SK-N-MC (cell line): ENCODE measurements at regions not wholly inside any gene's neighbourhood (a gene's known extent, or its start where the extent isn't known, plus 50 kb on each side); places are given as distances from the start of the nearest gene placed in this dataset.

Experiments
- EZH2 ChIP-seq: fragments of 200-600 bp; sonication (generic); IDR thresholded peaks from one replicate; pipeline ENCODE4 v1.6.1; 2017; ENCODE audit warnings: antibody characterized with exemption
- POLR2AphosphoS5 ChIP-seq: IDR thresholded peaks from 2 replicates; pipeline ENCODE4 v1.6.1; 2012; ENCODE audit warnings: mild to moderate bottlenecking, low read depth, low read length, borderline replicate concordance

GRCh38 chr4:116880625-116881024, 204.8 kb downstream of the TRAM1L1 start:
- TF ChIP-seq POLR2AphosphoS5, result no peak
- TF ChIP-seq EZH2, result no peak
